HL-60/S4 (cell line): ENCODE measurements at regions not wholly inside any gene's neighbourhood (a gene's known extent, or its start where the extent isn't known, plus 50 kb on each side); places are given as distances from the start of the nearest gene placed in this dataset.
"Not testable (repeated sequence)": the region's sequence is repeated elsewhere in the genome, so short reads cannot be mapped to it uniquely, and the experiment has no call there.

Source experiments
- in situ Hi-C: fragments of 300-500 bp; cut with MboI; formaldehyde crosslinking; loops from 2 replicates; pipeline ENCODE4 v1.14.3; 2022; ENCODE audit warnings: low sequenced_read_pairs

- in situ Hi-C loops: not testable (repeated sequence)
These were observed 325.0 kb downstream of the PTPRC start for GRCh38 chr1:198963796-198964195.

GRCh38 chr1:198966519-198966918 lies 327.7 kb downstream of the PTPRC start:
- in situ Hi-C loops: no loop called here

GRCh38 chr1:198967566-198967965 lies 328.7 kb downstream of the PTPRC start:
- in situ Hi-C loops: no loop called here

GRCh38 chr1:198968866-198969265 lies 330.0 kb downstream of the PTPRC start:
- in situ Hi-C loops: no loop called here

- in situ Hi-C loops: no loop called here
These were observed 331.1 kb downstream of the PTPRC start for GRCh38 chr1:198969981-198970380.

GRCh38 chr1:198970916-198971315 lies 332.1 kb downstream of the PTPRC start:
- in situ Hi-C loops: no loop called here

GRCh38 chr1:198977909-198978308 lies 339.1 kb downstream of the PTPRC start:
- in situ Hi-C loops: no loop called here

- in situ Hi-C loops: no loop called here
These were observed 339.7 kb downstream of the PTPRC start for GRCh38 chr1:198978523-198978922.

- in situ Hi-C loops: no loop called here
These were observed 347.2 kb downstream of the PTPRC start for GRCh38 chr1:198986036-198986435.

GRCh38 chr1:198986442-198986841 lies 347.6 kb downstream of the PTPRC start:
- in situ Hi-C loops: no loop called here

- in situ Hi-C loops: no loop called here
These were observed 363.8 kb downstream of the PTPRC start for GRCh38 chr1:199002661-199003060.

GRCh38 chr1:199007423-199007822 lies 368.6 kb downstream of the PTPRC start:
- in situ Hi-C loops: no loop called here

- in situ Hi-C loops: no loop called here
These were observed 370.6 kb downstream of the PTPRC start for GRCh38 chr1:199009447-199009846.

GRCh38 chr1:199010492-199010891 lies 371.7 kb downstream of the PTPRC start:
- in situ Hi-C loops: no loop called here

GRCh38 chr1:199010933-199011332 lies 372.1 kb downstream of the PTPRC start:
- in situ Hi-C loops: no loop called here

GRCh38 chr1:199015799-199016198 lies 377.0 kb downstream of the PTPRC start:
- in situ Hi-C loops: no loop called here

GRCh38 chr1:199018471-199019135 lies 379.8 kb downstream of the PTPRC start:
- in situ Hi-C loops: no loop called here

- in situ Hi-C loops: no loop called here
These were observed 381.2 kb downstream of the PTPRC start for GRCh38 chr1:199020051-199020450.

GRCh38 chr1:199020904-199021303 lies 382.1 kb downstream of the PTPRC start:
- in situ Hi-C loops: no loop called here

GRCh38 chr1:199029401-199029800 lies 390.6 kb downstream of the PTPRC start:
- in situ Hi-C loops: no loop called here

- in situ Hi-C loops: no loop called here
These were observed 391.0 kb downstream of the PTPRC start for GRCh38 chr1:199029855-199030254.

GRCh38 chr1:199030541-199030940 lies 391.7 kb downstream of the PTPRC start:
- in situ Hi-C loops: not testable (repeated sequence)

GRCh38 chr1:199031170-199031569 lies 392.3 kb downstream of the PTPRC start:
- in situ Hi-C loops: not testable (repeated sequence)
